Activated naive CD4-positive, alpha-beta T cell treated with anti-CD3 and anti-CD28 coated beads for 36 hours (primary cell): ENCODE measurements at regions not wholly inside any gene's neighbourhood (a gene's known extent, or its start where the extent isn't known, plus 50 kb on each side); places are given as distances from the start of the nearest gene placed in this dataset.

Experiments
- CTCF ChIA-PET: fragments of 350-600 bp; sonication (Branson Sonifier 250); formaldehyde crosslinking; loops from one replicate; lab custom pipeline; 2021; ENCODE audit warnings: antibody characterized with exemption; lab: Charles Lee
- DNase-seq: peaks from one replicate; pipeline ENCODE4 v3.0.0-alpha.2; 2020
- H3K27ac Mint-ChIP-seq: one replicate; pipeline ENCODE4 v1.8.0; 2021; ENCODE audit warnings: mild to moderate bottlenecking, mixed read lengths
- H3K27me3 Mint-ChIP-seq: one replicate; pipeline ENCODE4 v1.8.0; 2021; ENCODE audit warnings: low read depth, mixed read lengths
- H3K36me3 Mint-ChIP-seq: one replicate; pipeline ENCODE4 v1.8.0; 2021; ENCODE audit warnings: low read depth, mixed read lengths
- H3K4me1 Mint-ChIP-seq: one replicate; pipeline ENCODE4 v1.8.0; 2021; ENCODE audit warnings: low read depth, mixed read lengths
- H3K4me3 Mint-ChIP-seq: one replicate; pipeline ENCODE4 v1.8.0; 2021; ENCODE audit warnings: mild to moderate bottlenecking, moderate library complexity, mixed read lengths
- H3K9me3 Mint-ChIP-seq: one replicate; pipeline ENCODE4 v1.8.0; 2021; ENCODE audit warnings: mixed read lengths
- intact Hi-C: fragments of 100-400 bp; cut with micrococcal nuclease; formaldehyde crosslinking; loops from one replicate; pipeline ENCODE4 v1.15.1; 2023

DNA sequence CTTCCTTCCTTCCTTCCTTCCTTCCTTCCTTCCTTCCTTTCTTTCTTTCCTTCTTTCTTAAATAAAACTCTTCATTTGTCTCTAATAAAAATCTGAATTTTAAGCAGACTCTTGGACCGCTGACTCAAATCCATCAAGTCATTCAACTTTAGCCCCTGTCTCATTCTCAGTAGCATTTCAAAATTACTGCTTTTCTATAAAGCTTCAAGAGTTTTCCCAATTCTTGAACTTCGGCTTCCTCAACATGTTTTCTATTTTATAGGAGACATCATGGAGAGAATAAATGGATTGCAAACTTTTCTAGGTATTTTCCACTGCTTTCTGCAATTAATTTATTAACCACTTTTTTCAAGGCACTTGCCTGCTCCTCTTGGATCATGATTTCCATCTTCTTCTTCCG lies 497.1 kb upstream of the GJE1 start:
- CTCF ChIA-PET: no interaction called here
- intact Hi-C loops: no loop called here
- H3K27ac Mint-ChIP-seq: no peak overlapping the region
- H3K36me3 Mint-ChIP-seq: no peaks in the 10 kb centered on the region
- no peaks in the 10 kb centered on the region for H3K27me3 Mint-ChIP-seq
- no peak for DNase-seq
- no peak overlapping the region for H3K4me3 Mint-ChIP-seq
- no peaks in the 10 kb centered on the region for H3K4me1 Mint-ChIP-seq
- no peaks in the 10 kb centered on the region for H3K9me3 Mint-ChIP-seq

DNA sequence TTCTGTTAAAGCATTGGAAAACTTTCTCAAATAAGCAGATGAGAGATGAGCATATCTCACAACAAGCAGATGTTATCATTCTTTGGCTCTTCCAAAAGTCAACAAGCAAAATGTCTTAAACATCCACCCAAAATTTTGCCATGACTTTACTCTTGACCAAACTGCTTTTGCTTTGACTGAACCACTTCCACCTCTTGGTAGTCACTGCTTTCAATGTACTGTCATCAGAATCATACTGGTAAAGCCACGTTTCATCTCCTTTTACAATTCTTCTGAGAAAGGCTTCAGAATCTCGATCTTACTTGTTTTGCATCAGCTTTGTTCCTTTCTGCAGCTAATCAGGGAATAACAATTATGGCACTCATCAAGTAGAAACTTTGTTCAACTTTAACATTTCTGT lies 498.5 kb upstream of the GJE1 start:
- Mint-ChIP-seq H3K4me3 (no peak overlapping the region), H3K4me1 (no peaks in the 10 kb centered on the region), H3K27ac (no peak overlapping the region), H3K9me3 (no peaks in the 10 kb centered on the region), H3K27me3 (no peaks in the 10 kb centered on the region), H3K36me3 (no peaks in the 10 kb centered on the region)
- CTCF ChIA-PET: no interaction called here
- no peak for DNase-seq
- intact Hi-C loops: no loop called here

GRCh38 chr6:141624301-141624700 lies 508.4 kb upstream of the GJE1 start:
- CTCF ChIA-PET: no interaction called here
- Mint-ChIP-seq H3K36me3 (no peaks in the 10 kb centered on the region), H3K4me1 (no peaks in the 10 kb centered on the region), H3K9me3 (no peaks in the 10 kb centered on the region), H3K27ac (no peak overlapping the region), H3K27me3 (peaks cover 11% of the 10 kb centered on the region), H3K4me3 (no peak overlapping the region)
- no peak for DNase-seq
- intact Hi-C loops: no loop called here

- no peaks in the 10 kb centered on the region for H3K36me3 Mint-ChIP-seq
- no peak overlapping the region for H3K27ac Mint-ChIP-seq
- CTCF ChIA-PET: no interaction called here
- intact Hi-C loops: no loop called here
- H3K9me3 Mint-ChIP-seq: no peaks in the 10 kb centered on the region
- DNase-seq: no peak
- no peaks in the 10 kb centered on the region for H3K4me1 Mint-ChIP-seq
- no peak overlapping the region for H3K4me3 Mint-ChIP-seq
- H3K27me3 Mint-ChIP-seq: no peaks in the 10 kb centered on the region
Measured at GRCh38 chr6:141618180-141618581, 514.5 kb upstream of the GJE1 start.

DNA sequence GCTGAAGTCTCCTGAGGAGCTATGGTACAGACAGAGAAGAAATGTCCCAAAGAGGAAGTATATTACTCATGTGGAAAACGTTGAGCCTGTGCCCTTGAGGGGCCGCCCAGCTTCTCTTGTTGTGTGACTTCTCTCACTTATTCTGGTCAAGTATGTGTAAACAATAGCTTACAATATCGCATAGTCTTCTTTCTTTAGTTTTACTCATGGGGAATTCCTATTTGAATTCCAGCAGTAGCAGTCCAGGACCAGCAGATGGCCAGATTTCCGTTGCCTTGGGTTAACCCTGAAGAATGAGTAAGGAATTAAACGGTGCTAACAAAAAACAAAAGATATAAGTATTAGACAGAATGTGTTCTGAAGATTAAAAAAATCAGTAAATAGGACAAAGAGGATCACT lies 522.0 kb upstream of the GJE1 start:
- Mint-ChIP-seq H3K4me3 (no peak overlapping the region), H3K27ac (no peak overlapping the region), H3K27me3 (peaks cover 5% of the 10 kb centered on the region), H3K36me3 (no peaks in the 10 kb centered on the region), H3K9me3 (peaks cover 3% of the 10 kb centered on the region), H3K4me1 (no peaks in the 10 kb centered on the region)
- intact Hi-C loops: no loop called here
- DNase-seq: no peak
- CTCF ChIA-PET: no interaction called here

DNA sequence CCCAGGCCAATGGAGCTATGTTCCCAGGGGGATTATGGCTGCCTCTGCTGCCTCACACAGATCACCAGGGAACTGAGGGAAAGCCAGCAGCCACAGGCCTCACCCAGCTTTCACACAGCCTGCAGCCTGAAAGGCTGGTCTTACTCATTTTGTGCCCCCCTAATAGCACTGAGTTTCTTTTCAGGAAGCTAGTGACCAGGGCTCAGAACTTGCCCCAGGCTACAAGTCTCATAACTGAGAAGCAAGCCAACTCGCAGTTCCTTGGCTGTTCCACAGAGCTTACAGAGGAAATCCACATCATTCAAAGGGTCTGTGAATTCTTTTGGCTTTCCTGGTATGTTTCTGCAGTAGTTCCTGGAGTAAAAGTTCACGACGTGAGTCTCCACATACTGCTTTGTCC lies 524.8 kb upstream of the GJE1 start:
- CTCF ChIA-PET: interaction anchor here (0.6 kb wide), 1 partner anchor 240 kb away, joined by 4 read pairs; no protein-coding TSS in a partner anchor
- DNase-seq: no peak
- intact Hi-C loops: no loop called here
- Mint-ChIP-seq H3K27ac (no peak overlapping the region), H3K9me3 (peaks cover 5% of the 10 kb centered on the region), H3K27me3 (peaks cover 5% of the 10 kb centered on the region), H3K4me1 (no peaks in the 10 kb centered on the region), H3K4me3 (no peak overlapping the region), H3K36me3 (no peaks in the 10 kb centered on the region)

DNA sequence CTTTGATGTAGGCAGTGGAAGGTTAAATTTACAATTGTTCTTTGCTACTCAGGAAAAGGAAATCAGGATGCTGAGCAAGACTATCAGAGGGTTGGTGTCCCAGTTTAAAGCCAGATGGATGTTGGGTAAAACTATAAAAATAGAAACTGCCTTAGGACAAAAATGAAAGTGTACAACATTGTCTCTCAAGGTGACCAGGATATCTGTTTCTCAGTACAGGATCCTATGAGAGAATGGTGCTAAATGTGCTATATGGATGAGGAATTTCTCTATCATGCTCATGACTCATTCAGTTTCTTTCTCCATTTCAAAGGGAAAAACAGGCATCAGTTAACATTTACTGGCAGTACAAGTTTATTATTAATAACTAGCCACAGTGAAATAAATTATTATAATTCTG lies 534.2 kb upstream of the GJE1 start:
- CTCF ChIA-PET: no interaction called here
- intact Hi-C loops: no loop called here
- DNase-seq: no peak
- Mint-ChIP-seq H3K36me3 (no peaks in the 10 kb centered on the region), H3K27me3 (no peaks in the 10 kb centered on the region), H3K4me3 (no peak overlapping the region), H3K4me1 (no peaks in the 10 kb centered on the region), H3K27ac (no peak overlapping the region), H3K9me3 (no peaks in the 10 kb centered on the region)

- Mint-ChIP-seq H3K27me3 (no peaks in the 10 kb centered on the region), H3K36me3 (no peaks in the 10 kb centered on the region), H3K4me3 (no peak overlapping the region), H3K27ac (no peak overlapping the region), H3K9me3 (no peaks in the 10 kb centered on the region), H3K4me1 (no peaks in the 10 kb centered on the region)
- no peak for DNase-seq
- CTCF ChIA-PET: no interaction called here
- intact Hi-C loops: loop anchor here (2.0 kb wide), 1 partner anchor 518 kb away; no protein-coding TSS in a partner anchor
Measured at GRCh38 chr6:141594874-141595273, 537.9 kb upstream of the GJE1 start.

DNA sequence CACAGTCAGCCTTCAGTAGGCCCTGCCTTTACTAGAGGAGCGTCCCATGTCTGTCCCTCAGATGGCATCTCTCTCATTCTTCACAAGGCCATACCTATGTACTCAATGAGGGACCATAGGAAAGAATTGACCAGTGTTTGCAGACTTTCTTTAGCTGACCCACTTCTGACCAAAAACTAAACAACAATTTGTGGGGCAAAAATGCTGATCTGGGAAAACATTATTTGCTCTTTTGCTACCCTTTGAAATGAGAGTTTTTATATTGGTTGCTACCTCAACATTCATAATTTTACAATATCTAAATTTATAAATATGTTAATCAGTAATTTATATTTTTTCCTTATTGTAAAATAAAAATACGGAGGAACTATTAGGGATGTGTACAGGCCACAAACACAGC lies 539.4 kb upstream of the GJE1 start:
- Mint-ChIP-seq H3K27me3 (peaks cover 3% of the 10 kb centered on the region), H3K27ac (no peak overlapping the region), H3K36me3 (no peaks in the 10 kb centered on the region), H3K4me1 (no peaks in the 10 kb centered on the region), H3K9me3 (no peaks in the 10 kb centered on the region), H3K4me3 (no peak overlapping the region)
- CTCF ChIA-PET: no interaction called here
- intact Hi-C loops: no loop called here
- DNase-seq: no peak

- CTCF ChIA-PET: no interaction called here
- peaks cover 5% of the 10 kb centered on the region for H3K27me3 Mint-ChIP-seq
- no peak overlapping the region for H3K4me3 Mint-ChIP-seq
- H3K36me3 Mint-ChIP-seq: no peaks in the 10 kb centered on the region
- H3K4me1 Mint-ChIP-seq: no peaks in the 10 kb centered on the region
- no peak for DNase-seq
- H3K9me3 Mint-ChIP-seq: no peaks in the 10 kb centered on the region
- intact Hi-C loops: no loop called here
- H3K27ac Mint-ChIP-seq: no peak overlapping the region
Measured at GRCh38 chr6:141587482-141588266, 545.1 kb upstream of the GJE1 start.

GRCh38 chr6:141580988-141581552 lies 551.7 kb upstream of the GJE1 start:
- CTCF ChIA-PET: interaction anchor here (0.5 to 1.0 kb wide), 2 partner anchors 20 to 202 kb away, joined by 3 read pairs; no protein-coding TSS in a partner anchor
- no peaks in the 10 kb centered on the region for H3K9me3 Mint-ChIP-seq
- no peak overlapping the region for H3K27ac Mint-ChIP-seq
- H3K4me3 Mint-ChIP-seq: no peak overlapping the region
- no peak for DNase-seq
- H3K4me1 Mint-ChIP-seq: no peaks in the 10 kb centered on the region
- intact Hi-C loops: no loop called here
- peaks cover 2% of the 10 kb centered on the region for H3K27me3 Mint-ChIP-seq
- no peaks in the 10 kb centered on the region for H3K36me3 Mint-ChIP-seq

- no peak overlapping the region for H3K27ac Mint-ChIP-seq
- DNase-seq: no peak
- CTCF ChIA-PET: no interaction called here
- H3K4me1 Mint-ChIP-seq: no peaks in the 10 kb centered on the region
- H3K4me3 Mint-ChIP-seq: no peak overlapping the region
- no peaks in the 10 kb centered on the region for H3K36me3 Mint-ChIP-seq
- intact Hi-C loops: no loop called here
- no peaks in the 10 kb centered on the region for H3K9me3 Mint-ChIP-seq
- peaks cover 2% of the 10 kb centered on the region for H3K27me3 Mint-ChIP-seq
Measured at GRCh38 chr6:141580131-141580530, 552.6 kb upstream of the GJE1 start.

- Mint-ChIP-seq H3K27me3 (peaks cover 2% of the 10 kb centered on the region), H3K4me3 (no peak overlapping the region), H3K9me3 (no peaks in the 10 kb centered on the region), H3K27ac (no peak overlapping the region), H3K36me3 (no peaks in the 10 kb centered on the region), H3K4me1 (no peaks in the 10 kb centered on the region)
- intact Hi-C loops: no loop called here
- CTCF ChIA-PET: no interaction called here
- no peak for DNase-seq
Measured at GRCh38 chr6:141576751-141577150, 556.0 kb upstream of the GJE1 start.
